Heart right ventricle (tissue), 16 donors: ENCODE measurements at regions not wholly inside any gene's neighbourhood (a gene's known extent, or its start where the extent isn't known, plus 50 kb on each side); places are given as distances from the start of the nearest gene placed in this dataset.

Experiments used
- ATAC-seq, 8 donors: fragments of 200-7000 bp; cut with Tn5 transposase; one replicate each; pipeline ENCODE4 v1.9.1; 2020; ENCODE audit warnings: mild to moderate bottlenecking in 8 of 8, moderate library complexity in 8 of 8, moderate number of reproducible peaks in 1 of 8
- DNase-seq, 2 donors: peaks; one replicate each; pipeline ENCODE4 v3.0.0-alpha.2; 2020
- H3K27ac ChIP-seq, 10 donors: fragments of 200-600 bp; sonication (generic) in 2 of 10; one replicate each; pipeline versions ENCODE4 v1.5.0 to v1.8.0; 2020 to 2022; ENCODE audit warnings: mild to moderate bottlenecking in 3 of 10
- H3K27me3 ChIP-seq, 7 donors: fragments of 200-600 bp; one replicate each; pipeline ENCODE4 v1.8.0; 2021 to 2022; ENCODE audit warnings: mild to moderate bottlenecking in 2 of 7
- H3K36me3 ChIP-seq, 9 donors: fragments of 200-600 bp; sonication (generic) in 1 of 9; one replicate each; pipeline versions ENCODE4 v1.5.0 to v1.8.0; 2020 to 2022; ENCODE audit warnings: mild to moderate bottlenecking in 2 of 9
- H3K4me1 ChIP-seq, 9 donors: fragments of 200-600 bp; sonication (generic) in 1 of 9; one replicate each; pipeline versions ENCODE4 v1.5.0 to v1.8.0; 2020 to 2022; ENCODE audit warnings: mild to moderate bottlenecking in 4 of 9
- H3K4me3 ChIP-seq, 10 donors: fragments of 200-600 bp; sonication (generic) in 2 of 10; one replicate each; pipeline versions ENCODE4 v1.5.0 to v1.8.0; 2020 to 2022; ENCODE audit warnings: mild to moderate bottlenecking in 7 of 10, moderate library complexity in 2 of 10
- H3K9me3 ChIP-seq, 11 donors: fragments of 200-600 bp in 10 of 11; sonication (generic) in 2 of 11; one replicate each; pipeline versions ENCODE4 v1.5.0 to v1.8.0; 2013 to 2022; ENCODE audit warnings: mild to moderate bottlenecking in 2 of 11, control low read depth in 1 of 11, moderate library complexity in 1 of 11
- WGBS, 2 donors: extraction: QIAGEN DNeasy Blood & Tissue Kit; methylation state at CpG; one replicate each; pipeline ENCODE4 v1.1.7; 2013; ENCODE audit warnings: inconsistent platforms in 1 of 2; 5-methylcytosine and 5-hydroxymethylcytosine counted together
- intact Hi-C, 10 donors: fragments of 100-400 bp; cut with DNase I; formaldehyde crosslinking; loops; one replicate each; pipeline versions ENCODE4 v1.11.1 to v1.14.2; 2022
- TF ChIP-seq, protein P1 (sequence below), 9 donors: fragments of 200-600 bp; sonication (generic) in 2 of 9; IDR thresholded peaks; one replicate each; pipeline versions ENCODE4 v1.5.0 to v1.8.0; 2021 to 2022; ENCODE audit warnings: antibody characterized with exemption in 9 of 9, mild to moderate bottlenecking in 5 of 9, moderate library complexity in 1 of 9
- donor health status: Arrhythmogenic right ventricular cardiomyopathy.
- donor health status: ischemic (EF 13 %, LVEDD 7.1; RV severe dilation, severe dysfunction).
- donor health status: healthy with polysubstance abuse.
- donor health status: DM: no; HTN: yes; CAD: no.
- donor health status: DM: no; HTN: no; CAD: no.
- donor health status: ischemic (EF 25% LVEDD 6.9; RV normal size, moderate dysfunction).
- donor health status: ischemic (EF 25% LVEDD 5.7; RV mildly dilated, moderate dysfunction).
- donor health status: healthy.
- donor health status: DM: yes; HTN: yes; CAD: no.
- donor health status: Ischemic cardiomyopathy.
- donor health status: ischemic (EF 35%, LVEDD 5.7; RV mildly dilated, moderate dysfunction).
- donor health status: nonischemic (EF 11% LVEDD 7.7; RV severe dilation, severe dysfunction).
- donor health status: DM: yes; HTN: yes; CAD: no.
- donor health status: PGD.
- donor health status: ischemic (EF 29% LVEDD 5.4; RV normal size, mild dysfunction).
- donor health status: nonischemic (EF 23%, LVEDD 6.1; RV moderate dilation, normal function).

DNA sequence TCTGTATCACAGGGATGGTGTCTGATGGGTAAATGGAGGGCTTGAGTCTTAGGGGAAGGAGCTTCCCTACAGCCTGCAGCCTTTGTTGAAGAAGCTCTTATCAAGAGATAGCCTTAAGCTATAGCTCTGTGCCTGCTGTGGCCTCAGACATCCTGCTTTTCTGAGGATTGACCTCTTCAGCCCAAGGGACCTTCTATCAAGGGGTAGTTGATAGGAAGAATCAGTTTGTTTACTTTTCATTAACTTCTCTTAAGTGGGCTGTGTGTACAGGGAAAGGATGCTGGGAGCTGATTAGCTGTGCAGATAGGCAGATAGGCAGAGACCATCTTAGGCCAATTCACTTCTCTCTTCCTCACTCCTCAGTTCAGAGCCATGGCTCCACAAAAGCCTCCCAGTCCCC is 151.8 kb upstream of the CADM1 start:
- TF ChIP-seq, protein P1, sequence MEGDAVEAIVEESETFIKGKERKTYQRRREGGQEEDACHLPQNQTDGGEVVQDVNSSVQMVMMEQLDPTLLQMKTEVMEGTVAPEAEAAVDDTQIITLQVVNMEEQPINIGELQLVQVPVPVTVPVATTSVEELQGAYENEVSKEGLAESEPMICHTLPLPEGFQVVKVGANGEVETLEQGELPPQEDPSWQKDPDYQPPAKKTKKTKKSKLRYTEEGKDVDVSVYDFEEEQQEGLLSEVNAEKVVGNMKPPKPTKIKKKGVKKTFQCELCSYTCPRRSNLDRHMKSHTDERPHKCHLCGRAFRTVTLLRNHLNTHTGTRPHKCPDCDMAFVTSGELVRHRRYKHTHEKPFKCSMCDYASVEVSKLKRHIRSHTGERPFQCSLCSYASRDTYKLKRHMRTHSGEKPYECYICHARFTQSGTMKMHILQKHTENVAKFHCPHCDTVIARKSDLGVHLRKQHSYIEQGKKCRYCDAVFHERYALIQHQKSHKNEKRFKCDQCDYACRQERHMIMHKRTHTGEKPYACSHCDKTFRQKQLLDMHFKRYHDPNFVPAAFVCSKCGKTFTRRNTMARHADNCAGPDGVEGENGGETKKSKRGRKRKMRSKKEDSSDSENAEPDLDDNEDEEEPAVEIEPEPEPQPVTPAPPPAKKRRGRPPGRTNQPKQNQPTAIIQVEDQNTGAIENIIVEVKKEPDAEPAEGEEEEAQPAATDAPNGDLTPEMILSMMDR (IDR thresholded peaks at IDR 0.05): no peak
- Histone ChIP-seq H3K36me3 (no peaks in the 10 kb centered on the region), H3K4me1 (peaks cover 3 to 22% (median 9%) of the 10 kb centered on the region in 9 donors), H3K4me3 (no peak overlapping the region), H3K27ac (no peak overlapping the region), H3K9me3 (no peaks in the 10 kb centered on the region), H3K27me3 (peaks cover 0 to 67% (median 15%) of the 10 kb centered on the region in 7 donors)
- no peak for ATAC-seq
- intact Hi-C loops: no loop called here
- DNase-seq: no peak

GRCh38 chr11:115654792-115655191 is 150.6 kb upstream of the CADM1 start:
- H3K36me3 ChIP-seq: no peaks in the 10 kb centered on the region
- intact Hi-C loops: no loop called here
- peaks cover 0 to 55% (median 10%) of the 10 kb centered on the region in 7 donors for H3K27me3 ChIP-seq
- 95 to 96% methylated on average over 4 of the region's 4 CpGs for WGBS, 2 donors
- ATAC-seq: no peak
- H3K9me3 ChIP-seq: no peaks in the 10 kb centered on the region
- H3K4me1 ChIP-seq: peaks cover 3 to 17% (median 9%) of the 10 kb centered on the region in 9 donors
- no peak overlapping the region for H3K4me3 ChIP-seq
- no peak overlapping the region for H3K27ac ChIP-seq
- no peak for DNase-seq
- TF ChIP-seq, protein P1 (IDR thresholded peaks at IDR 0.05): no peak

DNA sequence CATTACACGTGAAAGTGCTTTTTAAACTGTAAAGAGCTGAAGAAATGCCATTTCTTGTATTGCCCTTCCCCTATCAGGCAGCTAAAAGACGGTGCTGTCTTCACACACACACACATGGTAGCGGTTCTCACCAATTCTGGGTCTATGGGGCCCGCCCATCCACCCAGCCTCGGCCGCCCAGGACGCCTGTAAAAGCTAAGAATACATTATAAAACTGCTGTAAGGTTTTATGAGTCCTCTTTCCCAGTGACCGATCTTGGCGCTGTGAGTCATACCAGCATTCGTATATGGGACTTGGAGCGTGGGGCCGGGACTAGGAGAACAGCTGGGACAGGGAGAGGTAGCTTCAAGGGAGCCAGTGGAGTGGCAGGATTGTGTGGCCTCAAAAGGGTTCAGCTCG is 149.7 kb upstream of the CADM1 start:
- intact Hi-C loops: no loop called here
- no peak for DNase-seq
- H3K36me3 ChIP-seq: no peaks in the 10 kb centered on the region
- ATAC-seq: no peak
- 89 to 90% methylated on average over 13 of the region's 13 CpGs for WGBS, 2 donors
- peaks cover 0 to 46% (median 5%) of the 10 kb centered on the region in 7 donors for H3K27me3 ChIP-seq
- no peak overlapping the region for H3K4me3 ChIP-seq
- H3K9me3 ChIP-seq: no peaks in the 10 kb centered on the region
- peaks cover 0 to 8% (median 3%) of the 10 kb centered on the region in 9 donors for H3K4me1 ChIP-seq
- H3K27ac ChIP-seq: no peak overlapping the region
- TF ChIP-seq, protein P1 (IDR thresholded peaks at IDR 0.05): no peak

DNA sequence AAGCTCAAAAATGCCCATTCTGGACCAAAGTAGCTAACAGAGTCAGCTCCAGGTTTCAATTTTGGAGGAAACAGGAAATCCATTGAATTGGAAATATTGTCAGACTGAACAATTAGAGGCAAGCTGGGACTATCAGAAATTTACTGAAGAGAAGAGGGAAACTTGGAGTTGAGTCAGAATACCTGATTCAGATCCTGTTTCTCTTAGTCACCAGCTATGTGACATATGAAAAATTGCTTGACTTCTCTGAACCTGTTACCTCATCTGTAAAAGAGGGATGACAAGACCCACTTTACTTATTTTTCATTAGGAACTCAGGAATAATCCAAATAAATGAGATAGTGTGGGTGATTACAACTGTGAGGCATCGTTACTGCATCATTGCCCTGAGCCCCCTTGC is 148.9 kb upstream of the CADM1 start:
- peaks cover 0 to 6% (median 0%) of the 10 kb centered on the region in 9 donors for H3K4me1 ChIP-seq
- no peak overlapping the region for H3K4me3 ChIP-seq
- no peak for DNase-seq
- ATAC-seq: no peak
- peaks cover 0 to 38% (median 6%) of the 10 kb centered on the region in 7 donors for H3K27me3 ChIP-seq
- no peaks in the 10 kb centered on the region for H3K36me3 ChIP-seq
- no peak overlapping the region for H3K27ac ChIP-seq
- intact Hi-C loops: no loop called here
- TF ChIP-seq, protein P1 (IDR thresholded peaks at IDR 0.05): no peak
- H3K9me3 ChIP-seq: no peaks in the 10 kb centered on the region
- 87 to 88% methylated on average over 1 of the region's 1 CpG for WGBS, 2 donors
